Stimulated activated CD8-positive, alpha-beta memory T cell treated with anti-CD3 and anti-CD28 coated beads, Interleukin-4, amount 100 ng/mL, for 1 hour (primary cell): ENCODE measurements at regions not wholly inside any gene's neighbourhood (a gene's known extent, or its start where the extent isn't known, plus 50 kb on each side); places are given as distances from the start of the nearest gene placed in this dataset.
"Not testable (repeated sequence)": the region's sequence is repeated elsewhere in the genome, so short reads cannot be mapped to it uniquely, and the experiment has no call there.

Experiments used
- DNase-seq, 2 donors: peaks; one replicate each; pipeline ENCODE4 v3.0.0-alpha.2; 2020; ENCODE audit warnings: low read depth in 2 of 2, low spot score in 1 of 2

GRCh38 chr1:228889289-228889688, 154.0 kb downstream of the RHOU start:
- no peak for DNase-seq

- no peak for DNase-seq
These were observed 156.2 kb downstream of the RHOU start for GRCh38 chr1:228891272-228892034.

GRCh38 chr1:228892200-228892599, 156.9 kb downstream of the RHOU start:
- DNase-seq = not testable (repeated sequence)

- DNase-seq = no peak
These were observed 159.2 kb downstream of the RHOU start for GRCh38 chr1:228894442-228894989.

- no peak for DNase-seq
These were observed 162.6 kb downstream of the RHOU start for GRCh38 chr1:228897901-228898300.

- no peak for DNase-seq
These were observed 163.3 kb downstream of the RHOU start for GRCh38 chr1:228898582-228898992.

GRCh38 chr1:228899421-228899956, 164.2 kb downstream of the RHOU start:
- no peak for DNase-seq

- DNase-seq = no peak
These were observed 165.0 kb downstream of the RHOU start for GRCh38 chr1:228900099-228900885.

GRCh38 chr1:228900886-228901392, 165.7 kb downstream of the RHOU start:
- no peak for DNase-seq

- DNase-seq = no peak
These were observed 166.8 kb downstream of the RHOU start for GRCh38 chr1:228901936-228902681.

GRCh38 chr1:228902781-228903433, 167.6 kb downstream of the RHOU start:
- no peak for DNase-seq

GRCh38 chr1:228903434-228904071, 168.3 kb downstream of the RHOU start:
- DNase-seq = no peak

- no peak for DNase-seq
These were observed 168.9 kb downstream of the RHOU start for GRCh38 chr1:228904222-228904621.

GRCh38 chr1:228905701-228906101, 170.4 kb downstream of the RHOU start:
- DNase-seq = no peak

GRCh38 chr1:228906223-228906860, 171.1 kb downstream of the RHOU start:
- no peak for DNase-seq

- DNase-seq = no peak
These were observed 176.2 kb downstream of the RHOU start for GRCh38 chr1:228911225-228912210.

GRCh38 chr1:228913626-228914414, 178.5 kb downstream of the RHOU start:
- no peak for DNase-seq
